ENCODE measurements at regions not wholly inside any gene's neighbourhood (a gene's known extent, or its start where the extent isn't known, plus 50 kb on each side); places are given as distances from the start of the nearest gene placed in this dataset.

DNA sequence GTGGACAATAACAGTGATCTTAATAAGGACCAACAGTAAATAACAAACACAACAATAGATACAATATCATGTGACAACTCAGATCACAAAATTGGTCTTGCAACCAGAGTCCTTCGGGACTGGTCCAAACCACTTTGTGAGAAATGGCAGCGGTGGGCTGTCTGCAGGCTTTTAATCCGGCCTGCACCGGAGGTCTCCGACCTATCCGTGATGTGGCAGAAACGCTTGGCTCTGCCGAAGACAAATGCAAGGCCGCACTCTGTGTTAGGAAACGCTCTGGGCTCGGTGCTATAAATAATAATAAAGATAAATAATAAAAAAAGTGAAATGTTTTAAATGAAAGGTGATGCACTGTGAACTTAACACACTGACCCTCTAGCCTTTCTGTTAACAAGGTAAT, 810.6 kb upstream of the NR2F2 start:
- no peak overlapping the region for H3K4me3 ChIP-seq (ENCODE audit: low read depth, low read length)
- TF ChIP-seq, protein P1, sequence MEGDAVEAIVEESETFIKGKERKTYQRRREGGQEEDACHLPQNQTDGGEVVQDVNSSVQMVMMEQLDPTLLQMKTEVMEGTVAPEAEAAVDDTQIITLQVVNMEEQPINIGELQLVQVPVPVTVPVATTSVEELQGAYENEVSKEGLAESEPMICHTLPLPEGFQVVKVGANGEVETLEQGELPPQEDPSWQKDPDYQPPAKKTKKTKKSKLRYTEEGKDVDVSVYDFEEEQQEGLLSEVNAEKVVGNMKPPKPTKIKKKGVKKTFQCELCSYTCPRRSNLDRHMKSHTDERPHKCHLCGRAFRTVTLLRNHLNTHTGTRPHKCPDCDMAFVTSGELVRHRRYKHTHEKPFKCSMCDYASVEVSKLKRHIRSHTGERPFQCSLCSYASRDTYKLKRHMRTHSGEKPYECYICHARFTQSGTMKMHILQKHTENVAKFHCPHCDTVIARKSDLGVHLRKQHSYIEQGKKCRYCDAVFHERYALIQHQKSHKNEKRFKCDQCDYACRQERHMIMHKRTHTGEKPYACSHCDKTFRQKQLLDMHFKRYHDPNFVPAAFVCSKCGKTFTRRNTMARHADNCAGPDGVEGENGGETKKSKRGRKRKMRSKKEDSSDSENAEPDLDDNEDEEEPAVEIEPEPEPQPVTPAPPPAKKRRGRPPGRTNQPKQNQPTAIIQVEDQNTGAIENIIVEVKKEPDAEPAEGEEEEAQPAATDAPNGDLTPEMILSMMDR (IDR thresholded peaks at IDR 0.05; ENCODE audit: borderline replicate concordance, insufficient read depth, low read depth, low read length) = no peak

- TF ChIP-seq, protein P1 (IDR thresholded peaks at IDR 0.05; ENCODE audit: borderline replicate concordance, insufficient read depth, low read depth, low read length) = no peak
- no peak overlapping the region for H3K4me3 ChIP-seq (ENCODE audit: low read depth, low read length)
Measured at GRCh38 chr15:95520511-95520910, 810.0 kb upstream of the NR2F2 start.

GRCh38 chr15:95520922-95521321, 809.6 kb upstream of the NR2F2 start:
- TF ChIP-seq, protein P1 (IDR thresholded peaks at IDR 0.05; ENCODE audit: borderline replicate concordance, insufficient read depth, low read depth, low read length) = no peak
- no peak overlapping the region for H3K4me3 ChIP-seq (ENCODE audit: low read depth, low read length)

GRCh38 chr15:95522533-95522932, 808.0 kb upstream of the NR2F2 start:
- TF ChIP-seq, protein P1 (IDR thresholded peaks at IDR 0.05; ENCODE audit: borderline replicate concordance, insufficient read depth, low read depth, low read length) = no peak
- H3K4me3 ChIP-seq (ENCODE audit: low read depth, low read length) = no peak overlapping the region

- TF ChIP-seq, protein P1 (IDR thresholded peaks at IDR 0.05; ENCODE audit: borderline replicate concordance, insufficient read depth, low read depth, low read length) = no peak
- no peak overlapping the region for H3K4me3 ChIP-seq (ENCODE audit: low read depth, low read length)
Measured at GRCh38 chr15:95528920-95529319, 801.6 kb upstream of the NR2F2 start.

- TF ChIP-seq, protein P1 (IDR thresholded peaks at IDR 0.05; ENCODE audit: borderline replicate concordance, insufficient read depth, low read depth, low read length) = no peak
- no peak overlapping the region for H3K4me3 ChIP-seq (ENCODE audit: low read depth, low read length)
Measured at GRCh38 chr15:95536638-95537037, 793.9 kb upstream of the NR2F2 start.

DNA sequence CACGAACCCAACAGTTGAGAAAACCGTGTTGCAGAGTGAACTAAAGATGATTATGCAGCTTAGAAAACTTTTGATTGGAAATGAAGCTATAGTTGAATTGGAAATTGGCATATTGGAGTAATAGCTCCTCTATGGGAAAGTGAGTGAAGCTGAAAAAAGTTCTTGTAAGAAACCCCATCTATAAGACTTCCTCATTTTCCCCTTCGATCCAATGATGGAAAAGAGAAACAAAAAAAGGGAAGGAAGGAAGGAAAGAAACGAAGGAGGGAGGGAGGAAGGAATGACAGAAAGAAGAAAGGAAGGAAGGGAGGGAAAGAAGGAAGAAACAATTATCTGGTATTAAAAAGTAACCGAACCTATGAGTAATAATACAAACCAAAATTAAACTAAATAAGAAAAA, 791.8 kb upstream of the NR2F2 start:
- TF ChIP-seq, protein P1 (IDR thresholded peaks at IDR 0.05; ENCODE audit: borderline replicate concordance, insufficient read depth, low read depth, low read length) = no peak

More for the DNA sequence above, 791.8 kb upstream of the NR2F2 start:
- H3K4me3 ChIP-seq (ENCODE audit: low read depth, low read length) = no peak overlapping the region
